Activated CD8-positive, alpha-beta T cell treated with anti-CD3 and anti-CD28 coated beads for 36 hours (primary cell): ENCODE measurements at regions not wholly inside any gene's neighbourhood (a gene's known extent, or its start where the extent isn't known, plus 50 kb on each side); places are given as distances from the start of the nearest gene placed in this dataset.
"Not testable (repeated sequence)": the region's sequence is repeated elsewhere in the genome, so short reads cannot be mapped to it uniquely, and the experiment has no call there.

Experiments used
- ATAC-seq: fragments of 200-7000 bp; cut with Tn5 transposase; one replicate; pipeline ENCODE4 v1.10.0; 2021; ENCODE audit warnings: mild to moderate bottlenecking, moderate library complexity
- CTCF ChIA-PET: fragments of 350-600 bp; sonication (Branson Sonifier 250); formaldehyde crosslinking; loops from one replicate; lab custom pipeline; 2021; ENCODE audit warnings: antibody characterized with exemption; lab: Charles Lee
- POLR2A ChIA-PET: fragments of 350-600 bp; sonication (Branson Sonifier 250); formaldehyde crosslinking; loops from one replicate; lab custom pipeline; 2021; ENCODE audit warnings: antibody characterized with exemption; lab: Charles Lee
- DNase-seq: peaks from one replicate; pipeline ENCODE4 v3.0.0-alpha.2; 2020
- H3K27ac Mint-ChIP-seq: one replicate; pipeline ENCODE4 v1.8.0; 2021; ENCODE audit warnings: mild to moderate bottlenecking, mixed read lengths
- H3K27me3 Mint-ChIP-seq: one replicate; pipeline ENCODE4 v1.8.0; 2021; ENCODE audit warnings: mixed read lengths
- H3K36me3 Mint-ChIP-seq: one replicate; pipeline ENCODE4 v1.8.0; 2021; ENCODE audit warnings: low read depth, mixed read lengths
- H3K4me1 Mint-ChIP-seq: one replicate; pipeline ENCODE4 v1.8.0; 2021; ENCODE audit warnings: low read depth, mixed read lengths
- H3K4me3 Mint-ChIP-seq: one replicate; pipeline ENCODE4 v1.8.0; 2021; ENCODE audit warnings: mild to moderate bottlenecking, moderate library complexity, mixed read lengths
- H3K9me3 Mint-ChIP-seq: one replicate; pipeline ENCODE4 v1.8.0; 2021; ENCODE audit warnings: mixed read lengths
- intact Hi-C: fragments of 100-400 bp; cut with micrococcal nuclease; formaldehyde crosslinking; loops from one replicate; pipeline ENCODE4 v1.10.0; 2022
- TF ChIP-seq, protein P1 (sequence below): fragments of 200-600 bp; IDR thresholded peaks from one replicate; pipeline ENCODE4 v1.8.0; 2022; ENCODE audit warnings: antibody characterized with exemption, mild to moderate bottlenecking

DNA sequence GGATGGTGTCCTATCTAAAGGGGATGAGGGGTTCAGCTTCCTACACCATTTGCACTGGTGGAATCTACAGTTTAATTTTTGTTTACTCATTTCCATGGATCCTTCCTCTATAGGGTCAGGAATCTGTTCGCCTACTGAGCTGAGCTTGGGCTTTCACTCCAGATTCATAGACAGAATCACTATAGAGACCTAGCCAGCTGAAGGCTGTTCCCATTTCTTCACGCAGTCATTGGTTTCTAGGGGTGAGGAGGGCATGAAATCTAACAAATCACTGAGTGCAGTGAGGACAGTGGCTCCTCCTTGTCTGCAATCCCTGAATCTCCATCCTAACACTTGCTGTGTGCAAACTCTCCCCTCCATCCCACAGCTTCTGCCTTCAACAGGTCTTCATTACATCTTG, 578.5 kb downstream of the TSN start:
- DNase-seq: no peak
- Mint-ChIP-seq H3K4me3 (no peak overlapping the region), H3K27me3 (no peaks in the 10 kb centered on the region), H3K4me1 (no peaks in the 10 kb centered on the region), H3K36me3 (no peaks in the 10 kb centered on the region), H3K9me3 (no peaks in the 10 kb centered on the region), H3K27ac (no peak overlapping the region)
- TF ChIP-seq, protein P1, sequence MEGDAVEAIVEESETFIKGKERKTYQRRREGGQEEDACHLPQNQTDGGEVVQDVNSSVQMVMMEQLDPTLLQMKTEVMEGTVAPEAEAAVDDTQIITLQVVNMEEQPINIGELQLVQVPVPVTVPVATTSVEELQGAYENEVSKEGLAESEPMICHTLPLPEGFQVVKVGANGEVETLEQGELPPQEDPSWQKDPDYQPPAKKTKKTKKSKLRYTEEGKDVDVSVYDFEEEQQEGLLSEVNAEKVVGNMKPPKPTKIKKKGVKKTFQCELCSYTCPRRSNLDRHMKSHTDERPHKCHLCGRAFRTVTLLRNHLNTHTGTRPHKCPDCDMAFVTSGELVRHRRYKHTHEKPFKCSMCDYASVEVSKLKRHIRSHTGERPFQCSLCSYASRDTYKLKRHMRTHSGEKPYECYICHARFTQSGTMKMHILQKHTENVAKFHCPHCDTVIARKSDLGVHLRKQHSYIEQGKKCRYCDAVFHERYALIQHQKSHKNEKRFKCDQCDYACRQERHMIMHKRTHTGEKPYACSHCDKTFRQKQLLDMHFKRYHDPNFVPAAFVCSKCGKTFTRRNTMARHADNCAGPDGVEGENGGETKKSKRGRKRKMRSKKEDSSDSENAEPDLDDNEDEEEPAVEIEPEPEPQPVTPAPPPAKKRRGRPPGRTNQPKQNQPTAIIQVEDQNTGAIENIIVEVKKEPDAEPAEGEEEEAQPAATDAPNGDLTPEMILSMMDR: no peak
- CTCF ChIA-PET: no interaction called here
- POLR2A ChIA-PET: no interaction called here
- intact Hi-C loops: no loop called here
- no peak for ATAC-seq

DNA sequence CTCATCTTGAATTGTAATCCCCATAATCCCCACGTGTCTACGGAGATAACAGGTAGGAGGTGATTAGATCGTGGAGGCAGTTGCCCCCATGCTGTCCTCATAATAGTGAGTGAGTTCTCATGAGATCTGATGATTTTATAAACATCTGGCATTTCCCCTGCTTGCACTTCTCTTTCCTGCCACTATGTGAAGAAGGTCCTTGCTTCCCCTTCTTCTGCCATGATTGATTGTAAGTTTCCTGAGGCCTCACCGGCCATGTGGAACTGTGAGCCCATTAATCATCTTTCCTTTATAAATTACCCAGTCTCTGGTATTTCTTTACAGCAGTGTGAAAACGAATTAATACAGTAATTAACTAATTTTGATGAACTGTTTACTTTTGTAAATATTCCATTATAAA, 582.5 kb downstream of the TSN start:
- intact Hi-C loops: no loop called here
- Mint-ChIP-seq H3K4me3 (no peak overlapping the region), H3K27ac (no peak overlapping the region), H3K9me3 (no peaks in the 10 kb centered on the region), H3K27me3 (no peaks in the 10 kb centered on the region), H3K4me1 (no peaks in the 10 kb centered on the region), H3K36me3 (no peaks in the 10 kb centered on the region)
- DNase-seq: no peak
- ChIA-PET CTCF (no interaction called here), POLR2A (no interaction called here)
- no peak for ATAC-seq
- TF ChIP-seq, protein P1: no peak

- TF ChIP-seq, protein P1: no peak
- DNase-seq (no peak), ATAC-seq (no peak)
- Mint-ChIP-seq H3K4me3 (no peak overlapping the region), H3K27ac (no peak overlapping the region), H3K4me1 (no peaks in the 10 kb centered on the region), H3K36me3 (no peaks in the 10 kb centered on the region), H3K9me3 (no peaks in the 10 kb centered on the region), H3K27me3 (no peaks in the 10 kb centered on the region)
- POLR2A ChIA-PET: no interaction called here
- CTCF ChIA-PET: no interaction called here
- intact Hi-C loops: no loop called here
These were observed 584.8 kb downstream of the TSN start for GRCh38 chr2:122340246-122340645.

- H3K27ac Mint-ChIP-seq: no peak overlapping the region
- ChIA-PET CTCF (no interaction called here), POLR2A (no interaction called here)
- H3K4me3 Mint-ChIP-seq: no peak overlapping the region
- intact Hi-C loops: no loop called here
- TF ChIP-seq, protein P1: no peak
- DNase-seq (no peak), ATAC-seq (no peak)
- no peaks in the 10 kb centered on the region for H3K9me3 Mint-ChIP-seq
- no peaks in the 10 kb centered on the region for H3K4me1 Mint-ChIP-seq
- H3K27me3 Mint-ChIP-seq: no peaks in the 10 kb centered on the region
- H3K36me3 Mint-ChIP-seq: no peaks in the 10 kb centered on the region
These were observed 585.6 kb downstream of the TSN start for GRCh38 chr2:122341007-122341406.

- H3K27me3 Mint-ChIP-seq, H3K4me1 Mint-ChIP-seq, POLR2A ChIA-PET, H3K4me3 Mint-ChIP-seq, ATAC-seq, CTCF ChIA-PET, intact Hi-C loops, H3K9me3 Mint-ChIP-seq, DNase-seq, H3K27ac Mint-ChIP-seq, H3K36me3 Mint-ChIP-seq: not testable (repeated sequence)
These were observed 596.7 kb downstream of the TSN start for GRCh38 chr2:122352151-122352550.

GRCh38 chr2:122357998-122358397, 602.5 kb downstream of the TSN start:
- intact Hi-C loops: no loop called here
- H3K4me3 Mint-ChIP-seq: no peak overlapping the region
- DNase-seq (no peak), ATAC-seq (no peak)
- ChIA-PET POLR2A (no interaction called here), CTCF (no interaction called here)
- TF ChIP-seq, protein P1: no peak
- no peak overlapping the region for H3K27ac Mint-ChIP-seq
- no peaks in the 10 kb centered on the region for H3K9me3 Mint-ChIP-seq
- no peaks in the 10 kb centered on the region for H3K4me1 Mint-ChIP-seq
- no peaks in the 10 kb centered on the region for H3K36me3 Mint-ChIP-seq
- H3K27me3 Mint-ChIP-seq: no peaks in the 10 kb centered on the region
